ENCODE measurements at regions not wholly inside any gene's neighbourhood (a gene's known extent, or its start where the extent isn't known, plus 50 kb on each side); places are given as distances from the start of the nearest gene placed in this dataset.

- TF ChIP-seq CTCF (IDR thresholded peaks at IDR 0.05): no peak
- TF ChIP-seq ZNF512 (CRISPR knock-in tag; IDR thresholded peaks at IDR 0.05; ENCODE audit: borderline replicate concordance): no peak
- no peak for TF ChIP-seq MAX (CRISPR knock-in tag; IDR thresholded peaks at IDR 0.05)
- TF ChIP-seq TEAD1 (CRISPR knock-in tag; IDR thresholded peaks at IDR 0.05): no peak
- TF ChIP-seq ZNF138 (CRISPR knock-in tag; conservative IDR thresholded peaks at IDR 0.05): no peak
- TF ChIP-seq NFYB (CRISPR knock-in tag; conservative IDR thresholded peaks at IDR 0.05; ENCODE audit: low read depth): no peak
- no peak for TF ChIP-seq SMAD3 (CRISPR knock-in tag; IDR thresholded peaks at IDR 0.05; ENCODE audit: borderline replicate concordance)
- TF ChIP-seq NR3C1 (CRISPR knock-in tag; conservative IDR thresholded peaks at IDR 0.05; ENCODE audit: low read depth): no peak
- no peak for TF ChIP-seq SOX15 (CRISPR knock-in tag; IDR thresholded peaks at IDR 0.05)
- no peak for TF ChIP-seq ATF2 (CRISPR knock-in tag; IDR thresholded peaks at IDR 0.05; ENCODE audit: borderline replicate concordance, low read depth)
- no peak for TF ChIP-seq E2F4 (CRISPR knock-in tag; IDR thresholded peaks at IDR 0.05; ENCODE audit: borderline replicate concordance, low read depth)
Measured at GRCh38 chr1:60703155-60703554, 379.2 kb upstream of the NFIA start.
